ENCODE measurements at regions not wholly inside any gene's neighbourhood (a gene's known extent, or its start where the extent isn't known, plus 50 kb on each side); places are given as distances from the start of the nearest gene placed in this dataset.

DNA sequence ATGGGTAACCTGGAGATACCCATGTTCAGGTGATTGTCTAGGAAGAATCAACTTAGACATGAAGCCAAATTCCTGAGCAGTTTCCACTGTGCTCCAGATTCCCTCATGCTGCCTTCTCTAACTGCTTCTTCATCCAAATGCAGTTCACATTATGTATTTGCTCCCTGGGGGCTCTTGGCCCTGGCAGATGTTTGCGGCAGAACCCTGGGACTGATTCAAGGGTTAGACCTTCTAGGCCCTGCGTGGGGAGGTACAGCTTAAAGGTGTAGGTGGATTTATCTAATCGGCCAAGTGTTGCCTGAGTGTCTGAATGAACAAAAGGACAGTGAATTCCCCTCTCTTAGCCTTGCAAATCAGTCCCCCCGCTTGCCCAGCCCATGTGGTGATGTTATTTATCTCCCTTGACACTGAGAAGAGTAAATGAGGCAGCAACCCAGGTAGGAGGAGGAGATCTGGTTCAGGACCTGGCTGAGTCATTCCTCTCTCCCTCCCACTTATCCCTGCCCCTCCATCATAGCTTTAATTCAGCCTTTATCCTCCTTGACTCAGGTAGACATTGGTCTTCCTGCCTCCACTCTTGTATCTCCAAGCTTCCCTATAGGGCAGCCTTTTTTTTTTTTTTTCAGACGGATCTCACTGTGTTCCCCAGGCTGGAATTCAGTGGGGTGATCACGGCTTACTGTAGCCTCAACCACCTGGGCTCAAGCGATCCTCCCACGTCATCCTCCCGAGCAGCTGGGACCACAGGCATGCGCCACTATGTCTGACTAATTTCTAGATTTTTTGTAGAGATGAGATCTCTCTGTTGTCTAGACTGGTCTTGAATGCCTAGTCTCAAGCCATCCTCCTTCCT is 54.8 kb downstream of the MAGEF1 start:
- Mint-ChIP-seq H3K27me3 (ENCODE audit: low read depth in 3 of 3) (peaks cover 2 to 4% (median 4%) of the 10 kb centered on the region in 3 donors), H3K9me3 (peaks cover 0 to 8% (median 6%) of the 10 kb centered on the region in 7 donors), H3K4me3 (no peak overlapping the region), H3K4me1 (peaks cover 35% of the 10 kb centered on the region), H3K27ac (no peak overlapping the region), H3K36me3 (peaks cover 0 to 1% of the 10 kb centered on the region in 2 donors)
- Histone ChIP-seq H3K79me2 (ENCODE audit: insufficient read depth, low read length) (no peaks in the 10 kb centered on the region), H3K27ac (ENCODE audit: low read depth in 1 of 2, low read length in 2 of 2) (no peak overlapping the region), H3K27me3 (ENCODE audit: control insufficient read depth in 2 of 2, insufficient read depth in 2 of 2, low read length in 2 of 2) (no peaks in the 10 kb centered on the region), H3K9me3 (replicated peaks in 1 of 2; ENCODE audit: control insufficient read depth in 1 of 2, insufficient read depth in 1 of 2, low read length in 2 of 2) (peaks cover 0 to 3% of the 10 kb centered on the region in 2 donors), H3K4me3 (replicated peaks in 1 of 3; ENCODE audit: low read depth in 2 of 3, low read length in 3 of 3) (no peak overlapping the region), H3K4me1 (ENCODE audit: control insufficient read depth in 1 of 2, insufficient read depth in 2 of 2, low read length in 2 of 2) (peaks cover 18% of the 10 kb centered on the region in 2 donors), H2AFZ (ENCODE audit: insufficient read depth, low read depth, low read length, poor library complexity, severe bottlenecking) (no peak overlapping the region), H3K36me3 (replicated peaks in 1 of 2; ENCODE audit: control insufficient read depth in 1 of 2, insufficient read depth in 2 of 2, low read length in 2 of 2) (no peaks in the 10 kb centered on the region), H3K4me2 (replicated peaks; ENCODE audit: extremely low read depth, low read length, poor library complexity, severe bottlenecking) (no peak overlapping the region), H4K20me1 (ENCODE audit: insufficient read depth, low read length) (no peaks in the 10 kb centered on the region), H3K9ac (ENCODE audit: insufficient read depth, low read length, poor library complexity, severe bottlenecking) (no peak overlapping the region)
- DNase-seq, result no peak
- intact Hi-C loops (cut with micrococcal nuclease), result no loop called here
- TF ChIP-seq CTCF (IDR thresholded peaks at IDR 0.05), result no peak
- 89% methylated on average over 5 of the region's 10 CpGs for WGBS (ENCODE audit: insufficient coverage)

DNA sequence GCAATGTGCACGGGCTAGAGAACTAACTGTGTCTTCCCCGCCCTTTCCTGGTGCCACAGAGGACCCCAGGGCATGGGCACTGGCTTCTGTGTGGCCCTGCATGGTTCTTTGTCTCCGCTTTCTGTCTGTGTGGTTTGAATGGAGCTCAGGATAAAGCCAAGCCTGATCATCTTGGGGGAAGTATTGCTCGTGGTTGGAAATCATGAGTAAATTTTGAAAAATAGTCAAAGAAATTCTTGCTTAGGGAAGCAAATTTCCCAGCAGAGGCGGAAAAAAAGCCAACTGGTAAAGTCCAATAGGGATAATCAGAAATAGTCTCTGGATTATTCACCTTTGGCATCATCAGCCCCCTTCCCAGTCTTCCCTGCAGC is 55.4 kb downstream of the MAGEF1 start:
- Histone ChIP-seq H3K27me3 (ENCODE audit: control insufficient read depth in 2 of 2, insufficient read depth in 2 of 2, low read length in 2 of 2) (no peaks in the 10 kb centered on the region), H3K79me2 (ENCODE audit: insufficient read depth, low read length) (no peaks in the 10 kb centered on the region), H3K9me3 (replicated peaks in 1 of 2; ENCODE audit: control insufficient read depth in 1 of 2, insufficient read depth in 1 of 2, low read length in 2 of 2) (peaks cover 0 to 3% of the 10 kb centered on the region in 2 donors), H3K4me3 (replicated peaks in 1 of 3; ENCODE audit: low read depth in 2 of 3, low read length in 3 of 3) (no peak overlapping the region), H3K27ac (ENCODE audit: low read depth in 1 of 2, low read length in 2 of 2) (no peak overlapping the region), H3K36me3 (replicated peaks in 1 of 2; ENCODE audit: control insufficient read depth in 1 of 2, insufficient read depth in 2 of 2, low read length in 2 of 2) (no peaks in the 10 kb centered on the region), H3K4me2 (replicated peaks; ENCODE audit: extremely low read depth, low read length, poor library complexity, severe bottlenecking) (no peak overlapping the region), H3K4me1 (ENCODE audit: control insufficient read depth in 1 of 2, insufficient read depth in 2 of 2, low read length in 2 of 2) (peaks cover 18 to 21% of the 10 kb centered on the region in 2 donors), H2AFZ (ENCODE audit: insufficient read depth, low read depth, low read length, poor library complexity, severe bottlenecking) (no peak overlapping the region), H3K9ac (ENCODE audit: insufficient read depth, low read length, poor library complexity, severe bottlenecking) (no peak overlapping the region), H4K20me1 (ENCODE audit: insufficient read depth, low read length) (no peaks in the 10 kb centered on the region)
- Mint-ChIP-seq H3K4me1 (peaks cover 40% of the 10 kb centered on the region), H3K27ac (no peak overlapping the region), H3K36me3 (peaks cover 0 to 1% of the 10 kb centered on the region in 2 donors), H3K9me3 (peaks cover 0 to 8% (median 6%) of the 10 kb centered on the region in 7 donors), H3K4me3 (no peak overlapping the region), H3K27me3 (ENCODE audit: low read depth in 3 of 3) (peaks cover 2 to 3% (median 3%) of the 10 kb centered on the region in 3 donors)
- no peak for TF ChIP-seq CTCF (IDR thresholded peaks at IDR 0.05)
- no peak for DNase-seq
- intact Hi-C loops (cut with micrococcal nuclease), result no loop called here
- WGBS (ENCODE audit: insufficient coverage), result 54% methylated on average over 4 of the region's 5 CpGs

Data from CD14-positive monocyte (primary cell).